Ovary (tissue), 3 donors: ENCODE measurements at regions not wholly inside any gene's neighbourhood (a gene's known extent, or its start where the extent isn't known, plus 50 kb on each side); places are given as distances from the start of the nearest gene placed in this dataset.

Source experiments
- CTCF ChIP-seq, 3 donors: fragments of 450-650 bp in 2 of 3; fragments of 200-600 bp in 1 of 3; IDR thresholded peaks; one replicate each; pipeline versions ENCODE4 v1.5.1 to v1.8.0; 2016 to 2022; ENCODE audit warnings: antibody characterized with exemption in 3 of 3, mild to moderate bottlenecking in 1 of 3
- EP300 ChIP-seq: sonication (generic); formaldehyde crosslinking; IDR thresholded peaks from one replicate; pipeline ENCODE4 v1.6.1; 2017; ENCODE audit warnings: antibody characterized with exemption
- POLR2A ChIP-seq: fragments of 450-650 bp; IDR thresholded peaks from one replicate; pipeline ENCODE4 v1.6.1; 2017; ENCODE audit warnings: antibody characterized with exemption, mild to moderate bottlenecking, moderate library complexity
- donor health status: DM: no; HTN: no; CAD: no.

GRCh38 chr5:19169426-19169825, 818.6 kb downstream of the CDH18 start:
- TF ChIP-seq CTCF (IDR thresholded peaks at IDR 0.05): no peak
- no peak for TF ChIP-seq EP300
- no peak for TF ChIP-seq POLR2A
